ENCODE measurements at regions not wholly inside any gene's neighbourhood (a gene's known extent, or its start where the extent isn't known, plus 50 kb on each side); places are given as distances from the start of the nearest gene placed in this dataset.

DNA sequence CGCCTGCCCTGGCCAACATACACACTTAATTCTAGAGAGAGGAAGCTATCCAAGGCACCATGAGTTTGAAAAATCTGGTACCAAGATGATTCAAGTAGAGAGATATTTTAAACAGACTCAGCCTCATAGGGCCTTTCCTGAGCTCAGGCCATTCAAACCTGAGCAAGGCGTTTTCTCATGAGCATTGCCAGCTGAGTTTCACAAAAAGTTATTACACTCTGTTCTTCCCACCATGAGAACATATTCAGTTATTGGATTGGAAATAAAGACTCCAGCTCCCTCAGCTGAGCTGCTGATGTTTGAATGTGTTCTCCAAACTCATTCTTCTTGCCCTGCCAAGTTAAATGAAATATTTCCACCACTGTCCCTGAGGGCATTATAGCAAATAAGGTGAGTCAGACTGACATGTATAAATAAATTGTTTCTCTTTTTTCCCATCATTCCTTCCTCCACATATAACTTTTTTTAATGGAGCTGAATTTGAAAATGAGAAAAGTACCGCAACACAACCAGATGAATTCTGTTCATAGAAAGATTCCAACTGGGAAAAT, 429.6 kb downstream of the RAB28 start:
- no peaks in the 10 kb centered on the region for H3K27me3 ChIP-seq (ENCODE audit: low read depth)
- DNase-seq = no peak
- no peak for ATAC-seq
- no peaks in the 10 kb centered on the region for H3K4me1 ChIP-seq
- H3K27ac ChIP-seq = no peak overlapping the region
- H3K9me3 ChIP-seq = no peaks in the 10 kb centered on the region
- TF ChIP-seq, protein P1, sequence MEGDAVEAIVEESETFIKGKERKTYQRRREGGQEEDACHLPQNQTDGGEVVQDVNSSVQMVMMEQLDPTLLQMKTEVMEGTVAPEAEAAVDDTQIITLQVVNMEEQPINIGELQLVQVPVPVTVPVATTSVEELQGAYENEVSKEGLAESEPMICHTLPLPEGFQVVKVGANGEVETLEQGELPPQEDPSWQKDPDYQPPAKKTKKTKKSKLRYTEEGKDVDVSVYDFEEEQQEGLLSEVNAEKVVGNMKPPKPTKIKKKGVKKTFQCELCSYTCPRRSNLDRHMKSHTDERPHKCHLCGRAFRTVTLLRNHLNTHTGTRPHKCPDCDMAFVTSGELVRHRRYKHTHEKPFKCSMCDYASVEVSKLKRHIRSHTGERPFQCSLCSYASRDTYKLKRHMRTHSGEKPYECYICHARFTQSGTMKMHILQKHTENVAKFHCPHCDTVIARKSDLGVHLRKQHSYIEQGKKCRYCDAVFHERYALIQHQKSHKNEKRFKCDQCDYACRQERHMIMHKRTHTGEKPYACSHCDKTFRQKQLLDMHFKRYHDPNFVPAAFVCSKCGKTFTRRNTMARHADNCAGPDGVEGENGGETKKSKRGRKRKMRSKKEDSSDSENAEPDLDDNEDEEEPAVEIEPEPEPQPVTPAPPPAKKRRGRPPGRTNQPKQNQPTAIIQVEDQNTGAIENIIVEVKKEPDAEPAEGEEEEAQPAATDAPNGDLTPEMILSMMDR (IDR thresholded peaks at IDR 0.05) = no peak
- no peaks in the 10 kb centered on the region for H3K36me3 ChIP-seq
- intact Hi-C loops (cut with DNase I) = no loop called here
- H3K4me3 ChIP-seq = no peak overlapping the region

DNA sequence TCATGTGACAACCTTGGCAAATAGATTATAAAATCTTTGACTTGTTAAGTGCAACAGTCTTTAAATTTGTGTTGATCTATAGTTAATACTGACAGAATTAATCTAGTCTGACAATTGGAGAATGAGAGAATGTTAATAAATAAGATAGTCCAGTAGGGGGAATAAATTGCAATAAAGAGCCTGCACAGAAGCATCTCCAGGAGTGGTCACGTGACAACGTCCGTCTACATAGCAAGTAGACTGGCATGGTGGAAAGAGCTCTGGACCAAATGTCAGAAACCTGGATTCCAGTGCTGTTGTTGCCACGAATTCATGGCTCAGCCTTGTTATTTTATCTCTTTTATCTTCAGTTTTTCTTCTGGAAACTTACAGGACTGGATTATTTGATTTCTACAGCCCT, 436.5 kb downstream of the RAB28 start:
- Histone ChIP-seq H3K4me1 (no peaks in the 10 kb centered on the region), H3K9me3 (no peaks in the 10 kb centered on the region), H3K27me3 (ENCODE audit: low read depth) (no peaks in the 10 kb centered on the region), H3K27ac (no peak overlapping the region), H3K4me3 (no peak overlapping the region), H3K36me3 (no peaks in the 10 kb centered on the region)
- intact Hi-C loops (cut with DNase I) = no loop called here
- TF ChIP-seq, protein P1 (IDR thresholded peaks at IDR 0.05) = no peak
- DNase-seq (no peak), ATAC-seq (no peak)

DNA sequence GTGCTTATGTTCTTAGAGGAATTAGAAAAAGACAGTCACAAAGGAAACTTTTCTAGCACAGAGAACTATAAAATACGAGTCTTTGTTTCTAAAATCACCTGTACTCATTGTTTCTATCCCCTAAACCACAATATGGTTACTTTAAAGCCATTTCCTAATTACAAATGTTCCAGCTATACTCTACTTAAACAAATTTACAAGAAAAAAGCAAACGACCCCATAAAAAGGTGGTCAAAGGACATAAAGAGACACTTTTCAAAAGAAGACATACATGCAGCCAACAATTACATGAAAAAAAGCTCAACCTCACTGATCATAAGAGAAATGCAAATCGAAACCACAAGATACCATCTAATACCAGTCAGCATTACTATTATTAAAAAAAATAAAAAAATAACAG, 447.3 kb downstream of the RAB28 start:
- ATAC-seq = no peak
- intact Hi-C loops (cut with DNase I) = no loop called here
- DNase-seq = no peak
- Histone ChIP-seq H3K27ac (no peak overlapping the region), H3K4me1 (no peaks in the 10 kb centered on the region), H3K9me3 (no peaks in the 10 kb centered on the region), H3K27me3 (ENCODE audit: low read depth) (no peaks in the 10 kb centered on the region), H3K36me3 (no peaks in the 10 kb centered on the region), H3K4me3 (no peak overlapping the region)
- TF ChIP-seq, protein P1 (IDR thresholded peaks at IDR 0.05) = no peak

DNA sequence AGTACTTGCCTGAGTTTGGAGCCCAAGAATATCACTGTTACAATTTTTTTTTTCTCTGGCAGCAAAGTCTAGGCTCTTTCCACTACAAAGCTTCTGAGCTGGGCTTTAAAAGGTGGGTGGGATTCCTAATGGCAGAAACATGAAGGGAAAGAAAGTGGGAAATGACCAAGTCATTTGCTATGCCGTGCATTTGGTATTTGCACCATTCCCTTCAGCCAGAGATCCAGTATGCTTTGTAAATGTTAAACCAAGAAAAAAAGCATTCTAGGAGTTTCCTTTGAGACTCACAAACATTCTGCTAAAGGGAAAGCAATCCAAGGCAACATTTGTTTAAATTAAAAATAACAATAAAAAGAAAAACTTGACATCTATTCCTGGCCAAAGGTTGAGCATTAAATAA, 451.2 kb downstream of the RAB28 start:
- TF ChIP-seq, protein P1 (IDR thresholded peaks at IDR 0.05) = no peak
- H3K9me3 ChIP-seq = no peaks in the 10 kb centered on the region
- no peak overlapping the region for H3K27ac ChIP-seq
- no peaks in the 10 kb centered on the region for H3K27me3 ChIP-seq (ENCODE audit: low read depth)
- DNase-seq (no peak), ATAC-seq (no peak)
- intact Hi-C loops (cut with DNase I) = no loop called here
- no peaks in the 10 kb centered on the region for H3K36me3 ChIP-seq
- no peak overlapping the region for H3K4me3 ChIP-seq
- H3K4me1 ChIP-seq = no peaks in the 10 kb centered on the region

DNA sequence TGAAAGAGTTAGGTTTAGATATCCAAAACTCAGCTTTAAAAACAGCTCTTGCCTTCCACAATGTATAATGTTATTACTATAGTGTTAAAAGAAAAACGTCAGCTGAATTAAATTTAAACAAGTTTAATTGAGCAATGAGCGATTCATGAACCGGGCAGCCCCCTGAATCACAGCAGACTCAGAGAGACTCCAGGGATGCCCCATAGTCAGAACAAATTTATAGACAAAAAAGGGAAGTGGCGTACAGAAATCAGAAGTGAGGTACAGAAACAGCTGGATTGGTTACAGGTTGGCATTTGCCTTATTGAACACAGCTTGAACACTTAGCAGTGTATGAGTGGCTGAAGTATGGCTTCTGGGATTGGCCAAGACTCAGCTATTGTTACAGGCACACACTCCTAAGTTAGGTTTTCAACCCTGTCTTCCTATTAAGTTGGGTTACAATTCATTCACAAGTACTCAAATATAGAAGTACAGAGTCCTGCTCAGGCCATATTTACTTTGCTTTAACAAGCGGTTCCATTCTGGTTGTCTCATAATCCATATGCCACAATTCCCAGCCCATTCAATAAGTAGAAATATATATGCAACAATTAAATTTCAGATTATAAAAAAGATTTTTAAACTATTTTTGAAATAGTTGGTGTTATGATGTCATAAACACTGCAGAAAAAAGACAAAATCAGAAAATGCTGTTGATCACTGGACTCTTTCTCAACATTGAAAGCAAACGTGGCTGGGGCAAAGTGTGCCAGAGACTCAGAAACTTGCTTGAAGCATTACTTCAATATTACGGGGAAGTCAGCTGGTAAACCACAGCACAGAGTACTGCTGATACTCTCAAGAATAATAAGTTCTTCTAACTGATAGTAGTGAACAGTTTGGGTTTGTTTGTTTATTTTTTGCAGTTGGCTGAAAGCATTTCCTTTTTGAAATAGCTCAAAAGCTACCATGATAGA, 459.7 kb downstream of the RAB28 start:
- Histone ChIP-seq H3K4me1 (no peaks in the 10 kb centered on the region), H3K9me3 (no peaks in the 10 kb centered on the region), H3K4me3 (no peak overlapping the region), H3K27me3 (ENCODE audit: low read depth) (no peaks in the 10 kb centered on the region), H3K27ac (no peak overlapping the region), H3K36me3 (no peaks in the 10 kb centered on the region)
- intact Hi-C loops (cut with DNase I) = no loop called here
- DNase-seq (no peak), ATAC-seq (no peak)
- TF ChIP-seq, protein P1 (IDR thresholded peaks at IDR 0.05) = no peak

Data from lower lobe of right lung (tissue), 2 donors.